ENCODE measurements at regions not wholly inside any gene's neighbourhood (a gene's known extent, or its start where the extent isn't known, plus 50 kb on each side); places are given as distances from the start of the nearest gene placed in this dataset.
"Not testable (repeated sequence)": the region's sequence is repeated elsewhere in the genome, so short reads cannot be mapped to it uniquely, and the experiment has no call there.

GRCh38 chr2:95654897-95655296, 63.1 kb downstream of the TRIM43 start:
- DNase-seq; intact Hi-C loops (cut with DNase I): not testable (repeated sequence)
- ATAC-seq (ENCODE audit: poor library complexity): peak; percentile 23

GRCh38 chr2:95656553-95656952, 64.8 kb downstream of the TRIM43 start:
- DNase-seq; intact Hi-C loops (cut with DNase I); ATAC-seq (ENCODE audit: poor library complexity): not testable (repeated sequence)

- DNase-seq; ATAC-seq (ENCODE audit: poor library complexity); intact Hi-C loops (cut with DNase I): not testable (repeated sequence)
Observed at GRCh38 chr2:95657937-95658336, 66.1 kb downstream of the TRIM43 start.

- intact Hi-C loops (cut with DNase I); DNase-seq: not testable (repeated sequence)
- ATAC-seq (ENCODE audit: poor library complexity): peak; percentile 55
Observed at GRCh38 chr2:95660766-95661562, 69.2 kb downstream of the TRIM43 start.

- ATAC-seq (ENCODE audit: poor library complexity); DNase-seq; intact Hi-C loops (cut with DNase I): not testable (repeated sequence)
Observed at GRCh38 chr2:95663471-95664441, 72.0 kb downstream of the TRIM43 start.

GRCh38 chr2:95666636-95667035, 74.8 kb downstream of the TRIM43 start:
- DNase-seq; intact Hi-C loops (cut with DNase I): not testable (repeated sequence)
- ATAC-seq (ENCODE audit: poor library complexity): peak; percentile 38

GRCh38 chr2:95667480-95667879, 75.7 kb downstream of the TRIM43 start:
- intact Hi-C loops (cut with DNase I): no loop called here
- DNase-seq (peak; percentile 47), ATAC-seq (ENCODE audit: poor library complexity) (peak; percentile 86)

- intact Hi-C loops (cut with DNase I); ATAC-seq (ENCODE audit: poor library complexity); DNase-seq: not testable (repeated sequence)
Observed at GRCh38 chr2:95668934-95669333, 77.1 kb downstream of the TRIM43 start.

GRCh38 chr2:95669441-95669991, 77.7 kb downstream of the TRIM43 start:
- no peak for DNase-seq
- intact Hi-C loops (cut with DNase I): no loop called here
- peak; percentile 39 for ATAC-seq (ENCODE audit: poor library complexity)

GRCh38 chr2:95670167-95670566, 78.4 kb downstream of the TRIM43 start:
- ATAC-seq (ENCODE audit: poor library complexity): peak; percentile 16

GRCh38 chr2:95670686-95671085, 78.9 kb downstream of the TRIM43 start:
- intact Hi-C loops (cut with DNase I): no loop called here
- no peak for ATAC-seq (ENCODE audit: poor library complexity)

More at GRCh38 chr2:95670167-95670566, 78.4 kb downstream of the TRIM43 start:
- intact Hi-C loops (cut with DNase I): no loop called here
- no peak for DNase-seq

GRCh38 chr2:95671171-95671570, 79.4 kb downstream of the TRIM43 start:
- DNase-seq: not testable (repeated sequence)

More at GRCh38 chr2:95670686-95671085, 78.9 kb downstream of the TRIM43 start:
- DNase-seq: no peak

GRCh38 chr2:95671992-95672391, 80.2 kb downstream of the TRIM43 start:
- ATAC-seq (ENCODE audit: poor library complexity); intact Hi-C loops (cut with DNase I); DNase-seq: not testable (repeated sequence)

More at GRCh38 chr2:95671171-95671570, 79.4 kb downstream of the TRIM43 start:
- ATAC-seq (ENCODE audit: poor library complexity); intact Hi-C loops (cut with DNase I): not testable (repeated sequence)

GRCh38 chr2:95672500-95672899, 80.7 kb downstream of the TRIM43 start:
- intact Hi-C loops (cut with DNase I); ATAC-seq (ENCODE audit: poor library complexity); DNase-seq: not testable (repeated sequence)

- intact Hi-C loops (cut with DNase I): no loop called here
- ATAC-seq (ENCODE audit: poor library complexity) (no peak), DNase-seq (no peak)
Observed at GRCh38 chr2:95674186-95674585, 82.4 kb downstream of the TRIM43 start.

- intact Hi-C loops (cut with DNase I); ATAC-seq (ENCODE audit: poor library complexity): not testable (repeated sequence)
Observed at GRCh38 chr2:95676573-95676972, 84.8 kb downstream of the TRIM43 start.

GRCh38 chr2:95677346-95677745, 85.5 kb downstream of the TRIM43 start:
- ATAC-seq (ENCODE audit: poor library complexity): no peak
- intact Hi-C loops (cut with DNase I): no loop called here
- DNase-seq: no peak

More at GRCh38 chr2:95676573-95676972, 84.8 kb downstream of the TRIM43 start:
- not testable (repeated sequence) for DNase-seq

GRCh38 chr2:95677833-95678232, 86.0 kb downstream of the TRIM43 start:
- DNase-seq; intact Hi-C loops (cut with DNase I); ATAC-seq (ENCODE audit: poor library complexity): not testable (repeated sequence)
